ENCODE measurements at regions not wholly inside any gene's neighbourhood (a gene's known extent, or its start where the extent isn't known, plus 50 kb on each side); places are given as distances from the start of the nearest gene placed in this dataset.
"Not testable (repeated sequence)": the region's sequence is repeated elsewhere in the genome, so short reads cannot be mapped to it uniquely, and the experiment has no call there.

- POLR2A ChIA-PET: no interaction called here
- no peaks in the 10 kb centered on the region for H3K27me3 ChIP-seq (replicated peaks in 2 of 5; ENCODE audit: control insufficient read depth in 4 of 5, insufficient read depth in 5 of 5, low read length in 4 of 5)
- no peaks in the 10 kb centered on the region for H3K36me3 ChIP-seq (ENCODE audit: control insufficient read depth in 4 of 4, insufficient read depth in 4 of 4, low read length in 3 of 4)
- 83% methylated on average over 10 of the region's 13 CpGs for WGBS (ENCODE audit: insufficient coverage)
- DNase-seq: no peak
- peaks cover 6 to 15% (median 13%) of the 10 kb centered on the region in 4 experiments for H3K4me1 ChIP-seq (ENCODE audit: control extremely low read depth in 1 of 4, control insufficient read depth in 4 of 4, insufficient read depth in 4 of 4, low read length in 3 of 4)
- H3K27ac ChIP-seq (ENCODE audit: insufficient read depth in 1 of 2, low read depth in 1 of 2, low read length in 2 of 2, poor library complexity in 1 of 2, severe bottlenecking in 2 of 2): no peak overlapping the region
- no peaks in the 10 kb centered on the region for H3K9me3 ChIP-seq (ENCODE audit: control extremely low read depth in 1 of 5, control insufficient read depth in 4 of 5, insufficient read depth in 2 of 5, low read depth in 1 of 5, low read length in 4 of 5)
- H3K4me3 ChIP-seq (ENCODE audit: control insufficient read depth in 1 of 7, extremely low read depth in 1 of 7, insufficient read depth in 4 of 7, low read depth in 2 of 7, low read length in 6 of 7): no peak overlapping the region
- CTCF ChIA-PET: no interaction called here
These were observed 71.8 kb upstream of the MAX start for GRCh38 chr14:65173973-65174693.

GRCh38 chr14:65174783-65175182 is 72.5 kb upstream of the MAX start:
- Histone ChIP-seq H3K27me3 (replicated peaks in 2 of 5; ENCODE audit: control insufficient read depth in 4 of 5, insufficient read depth in 5 of 5, low read length in 4 of 5) (no peaks in the 10 kb centered on the region), H3K27ac (ENCODE audit: insufficient read depth in 1 of 2, low read depth in 1 of 2, low read length in 2 of 2, poor library complexity in 1 of 2, severe bottlenecking in 2 of 2) (no peak overlapping the region), H3K36me3 (ENCODE audit: control insufficient read depth in 4 of 4, insufficient read depth in 4 of 4, low read length in 3 of 4) (no peaks in the 10 kb centered on the region), H3K9me3 (ENCODE audit: control extremely low read depth in 1 of 5, control insufficient read depth in 4 of 5, insufficient read depth in 2 of 5, low read depth in 1 of 5, low read length in 4 of 5) (no peaks in the 10 kb centered on the region), H3K4me3 (ENCODE audit: control insufficient read depth in 1 of 7, extremely low read depth in 1 of 7, insufficient read depth in 4 of 7, low read depth in 2 of 7, low read length in 6 of 7) (no peak overlapping the region), H3K4me1 (ENCODE audit: control extremely low read depth in 1 of 4, control insufficient read depth in 4 of 4, insufficient read depth in 4 of 4, low read length in 3 of 4) (peaks cover 6 to 16% (median 14%) of the 10 kb centered on the region in 4 experiments)
- POLR2A ChIA-PET: no interaction called here
- DNase-seq: no peak
- CTCF ChIA-PET: no interaction called here
- 86% methylated on average over 1 of the region's 3 CpGs for WGBS (ENCODE audit: insufficient coverage)

GRCh38 chr14:65177551-65177950 is 75.2 kb upstream of the MAX start:
- H3K9me3 ChIP-seq (ENCODE audit: control extremely low read depth in 1 of 5, control insufficient read depth in 4 of 5, insufficient read depth in 2 of 5, low read depth in 1 of 5, low read length in 4 of 5): peaks cover 0 to 11% (median 7%) of the 10 kb centered on the region in 5 experiments
- H3K27ac ChIP-seq (ENCODE audit: insufficient read depth in 1 of 2, low read depth in 1 of 2, low read length in 2 of 2, poor library complexity in 1 of 2, severe bottlenecking in 2 of 2): no peak overlapping the region
- DNase-seq: no peak
- no peaks in the 10 kb centered on the region for H3K36me3 ChIP-seq (ENCODE audit: control insufficient read depth in 4 of 4, insufficient read depth in 4 of 4, low read length in 3 of 4)
- no peaks in the 10 kb centered on the region for H3K27me3 ChIP-seq (replicated peaks in 2 of 5; ENCODE audit: control insufficient read depth in 4 of 5, insufficient read depth in 5 of 5, low read length in 4 of 5)
- no peak overlapping the region for H3K4me3 ChIP-seq (ENCODE audit: control insufficient read depth in 1 of 7, extremely low read depth in 1 of 7, insufficient read depth in 4 of 7, low read depth in 2 of 7, low read length in 6 of 7)
- H3K4me1 ChIP-seq (ENCODE audit: control extremely low read depth in 1 of 4, control insufficient read depth in 4 of 4, insufficient read depth in 4 of 4, low read length in 3 of 4): peaks cover 0 to 9% (median 3%) of the 10 kb centered on the region in 4 experiments
- ChIA-PET POLR2A (no interaction called here), CTCF (interaction anchor here (1.7 kb wide), 1 partner anchor 52 kb away, joined by 6 read pairs; no protein-coding TSS in a partner anchor)
- 100% methylated on average over 2 of the region's 4 CpGs for WGBS (ENCODE audit: insufficient coverage)

GRCh38 chr14:65179231-65179630 is 76.9 kb upstream of the MAX start:
- H3K4me3 ChIP-seq (ENCODE audit: control insufficient read depth in 1 of 7, extremely low read depth in 1 of 7, insufficient read depth in 4 of 7, low read depth in 2 of 7, low read length in 6 of 7); CTCF ChIA-PET; POLR2A ChIA-PET; H3K27ac ChIP-seq (ENCODE audit: insufficient read depth in 1 of 2, low read depth in 1 of 2, low read length in 2 of 2, poor library complexity in 1 of 2, severe bottlenecking in 2 of 2); H3K27me3 ChIP-seq (replicated peaks in 2 of 5; ENCODE audit: control insufficient read depth in 4 of 5, insufficient read depth in 5 of 5, low read length in 4 of 5); H3K4me1 ChIP-seq (ENCODE audit: control extremely low read depth in 1 of 4, control insufficient read depth in 4 of 4, insufficient read depth in 4 of 4, low read length in 3 of 4); H3K36me3 ChIP-seq (ENCODE audit: control insufficient read depth in 4 of 4, insufficient read depth in 4 of 4, low read length in 3 of 4); DNase-seq: not testable (repeated sequence)
- 100% methylated on average over 1 of the region's 4 CpGs for WGBS (ENCODE audit: insufficient coverage)
- peaks cover 0 to 11% (median 8%) of the 10 kb centered on the region in 5 experiments for H3K9me3 ChIP-seq (ENCODE audit: control extremely low read depth in 1 of 5, control insufficient read depth in 4 of 5, insufficient read depth in 2 of 5, low read depth in 1 of 5, low read length in 4 of 5)

- ChIA-PET POLR2A (no interaction called here), CTCF (no interaction called here)
- peaks cover 0 to 9% (median 3%) of the 10 kb centered on the region in 4 experiments for H3K4me1 ChIP-seq (ENCODE audit: control extremely low read depth in 1 of 4, control insufficient read depth in 4 of 4, insufficient read depth in 4 of 4, low read length in 3 of 4)
- H3K27ac ChIP-seq (ENCODE audit: insufficient read depth in 1 of 2, low read depth in 1 of 2, low read length in 2 of 2, poor library complexity in 1 of 2, severe bottlenecking in 2 of 2): no peak overlapping the region
- 25% methylated on average over 5 of the region's 8 CpGs for WGBS (ENCODE audit: insufficient coverage)
- H3K9me3 ChIP-seq (ENCODE audit: control extremely low read depth in 1 of 5, control insufficient read depth in 4 of 5, insufficient read depth in 2 of 5, low read depth in 1 of 5, low read length in 4 of 5): peaks cover 0 to 11% (median 8%) of the 10 kb centered on the region in 5 experiments
- DNase-seq: peak; percentile 28 to 76 (median 74)
- no peak overlapping the region for H3K4me3 ChIP-seq (ENCODE audit: control insufficient read depth in 1 of 7, extremely low read depth in 1 of 7, insufficient read depth in 4 of 7, low read depth in 2 of 7, low read length in 6 of 7)
- H3K36me3 ChIP-seq (ENCODE audit: control insufficient read depth in 4 of 4, insufficient read depth in 4 of 4, low read length in 3 of 4): no peaks in the 10 kb centered on the region
- H3K27me3 ChIP-seq (replicated peaks in 2 of 5; ENCODE audit: control insufficient read depth in 4 of 5, insufficient read depth in 5 of 5, low read length in 4 of 5): no peaks in the 10 kb centered on the region
These were observed 77.8 kb upstream of the MAX start for GRCh38 chr14:65179918-65180724.

- Histone ChIP-seq H3K4me1 (ENCODE audit: control extremely low read depth in 1 of 4, control insufficient read depth in 4 of 4, insufficient read depth in 4 of 4, low read length in 3 of 4) (peaks cover 0 to 9% (median 3%) of the 10 kb centered on the region in 4 experiments), H3K27ac (ENCODE audit: insufficient read depth in 1 of 2, low read depth in 1 of 2, low read length in 2 of 2, poor library complexity in 1 of 2, severe bottlenecking in 2 of 2) (no peak overlapping the region), H3K27me3 (replicated peaks in 2 of 5; ENCODE audit: control insufficient read depth in 4 of 5, insufficient read depth in 5 of 5, low read length in 4 of 5) (no peaks in the 10 kb centered on the region), H3K4me3 (ENCODE audit: control insufficient read depth in 1 of 7, extremely low read depth in 1 of 7, insufficient read depth in 4 of 7, low read depth in 2 of 7, low read length in 6 of 7) (no peak overlapping the region), H3K36me3 (ENCODE audit: control insufficient read depth in 4 of 4, insufficient read depth in 4 of 4, low read length in 3 of 4) (no peaks in the 10 kb centered on the region), H3K9me3 (ENCODE audit: control extremely low read depth in 1 of 5, control insufficient read depth in 4 of 5, insufficient read depth in 2 of 5, low read depth in 1 of 5, low read length in 4 of 5) (peaks cover 0 to 11% (median 8%) of the 10 kb centered on the region in 5 experiments)
- ChIA-PET CTCF (interaction anchor here (1.5 kb wide), 1 partner anchor 16 kb away, joined by 6 read pairs; no protein-coding TSS in a partner anchor), POLR2A (no interaction called here)
- DNase-seq: no peak
- 100% methylated on average over 1 of the region's 1 CpG for WGBS (ENCODE audit: insufficient coverage)
These were observed 78.4 kb upstream of the MAX start for GRCh38 chr14:65180725-65181025.
